K562 (cell line): ENCODE measurements at regions not wholly inside any gene's neighbourhood (a gene's known extent, or its start where the extent isn't known, plus 50 kb on each side); places are given as distances from the start of the nearest gene placed in this dataset.

Source experiments
- ATAC-seq: fragments of 200-7000 bp; cut with Tn5 transposase; 3 replicates; pipeline ENCODE4 v1.9.1; 2020; ENCODE audit warnings: moderate library complexity
- BruUV-seq: library from RNA; stranded (reverse); fragments of 400-500 nt; replicated peaks from 2 replicates; lab custom pipeline; 2021; lab: Mats Ljungman, UMichigan
- CTCF ChIA-PET: fragments of 300-600 bp; formaldehyde crosslinking; extraction: SDS; loops from one replicate; lab custom pipeline; 2021; ENCODE audit warnings: low intra/inter-chr PET ratio; lab: Yijun Ruan, JAX
- POLR2A ChIA-PET: fragments of 300-600, 350-650 bp; sonication (Branson Sonifier 250); formaldehyde crosslinking; extraction: SDS; loops from one replicate; lab custom pipeline; 2021; ENCODE audit warnings: antibody characterized with exemption, inconsistent platforms; lab: Yijun Ruan, JAX
- DNase-seq, 4 experiments: peaks; one replicate each; pipeline versions ENCODE4 v3.0.0 to v3.0.0-alpha.2; 2011 to 2018; ENCODE audit warnings: low spot score in 3 of 4, mixed read lengths in 3 of 4; ENCODE audit errors: extremely low read depth in 1 of 4
- FAIRE-seq: peaks from 2 replicates; lab custom pipeline; 2011; peaks lifted over from hg19 to GRCh38; lab: Jason Lieb, UNC
- H2AFZ ChIP-seq: 2 replicates; pipeline ENCODE4 v1.6.0; 2011; ENCODE audit warnings: low read depth, low read length, control low read depth, inconsistent platforms
- H3K27ac ChIP-seq: fragments of 200-600 bp; 3 replicates; pipeline ENCODE4 v1.8.0; 2011; ENCODE audit warnings: low read depth, mild to moderate bottlenecking, control low read depth, inconsistent platforms, low read length, moderate library complexity, mixed read lengths; ENCODE audit errors: extremely low read depth
- H3K27me3 ChIP-seq, 2 experiments: fragments of 300-600 bp in 1 of 2; 2 replicates in 1 of 2; 3 replicates in 1 of 2; pipeline versions ENCODE4 v1.6.0 to v1.8.0; 2011; ENCODE audit warnings: inconsistent platforms in 2 of 2, low read length in 2 of 2, mild to moderate bottlenecking in 1 of 2, mixed read lengths in 1 of 2, moderate library complexity in 1 of 2; ENCODE audit not compliant: control insufficient read depth in 2 of 2, insufficient read depth in 2 of 2
- H3K36me3 ChIP-seq: fragments of 300-600 bp; 3 replicates; pipeline ENCODE4 v1.8.0; 2011; ENCODE audit warnings: mild to moderate bottlenecking, low read length, inconsistent platforms; ENCODE audit not compliant: control insufficient read depth, insufficient read depth
- H3K4me1 ChIP-seq, 2 experiments: fragments of 200-600 bp in 1 of 2; replicated peaks in 1 of 2; 2 replicates in 1 of 2; 3 replicates in 1 of 2; pipeline versions ENCODE4 v1.5.1 to v1.8.0; 2011; ENCODE audit warnings: inconsistent platforms in 2 of 2, low read length in 2 of 2, mild to moderate bottlenecking in 1 of 2, mixed read lengths in 1 of 2, moderate library complexity in 1 of 2; ENCODE audit not compliant: control insufficient read depth in 2 of 2, insufficient read depth in 2 of 2
- H3K4me2 ChIP-seq: 2 replicates; pipeline ENCODE4 v1.6.1; 2011; ENCODE audit warnings: low read length, control low read depth, inconsistent platforms, mixed read lengths; ENCODE audit not compliant: insufficient read depth
- H3K4me3 ChIP-seq: fragments of 200-600 bp; sonication (generic), shearing (Covaris generic); 2 replicates; pipeline ENCODE4 v1.5.1; 2016; ENCODE audit warnings: control low read depth, inconsistent platforms
- H3K79me2 ChIP-seq: fragments of 200-600 bp; 3 replicates; pipeline ENCODE4 v1.8.0; 2011; ENCODE audit warnings: low read length, inconsistent platforms; ENCODE audit not compliant: control insufficient read depth, insufficient read depth
- H3K9ac ChIP-seq, 2 experiments: 2 replicates each; pipeline versions ENCODE4 v1.6.0 to v1.6.1; 2011; ENCODE audit warnings: low read depth in 2 of 2, low read length in 2 of 2, control low read depth in 1 of 2, inconsistent platforms in 1 of 2, mild to moderate bottlenecking in 1 of 2, mixed read lengths in 1 of 2; ENCODE audit not compliant: insufficient read depth in 1 of 2
- H3K9me1 ChIP-seq: one replicate; pipeline ENCODE4 v1.6.0; 2011; ENCODE audit warnings: inconsistent platforms, mild to moderate bottlenecking, low read length, moderate library complexity; ENCODE audit not compliant: control insufficient read depth, insufficient read depth
- H3K9me3 ChIP-seq: replicated peaks from 2 replicates; pipeline ENCODE4 v1.5.1; 2011; ENCODE audit warnings: low read depth, low read length, inconsistent platforms; ENCODE audit not compliant: control insufficient read depth, insufficient read depth
- H4K20me1 ChIP-seq: replicated peaks from 2 replicates; pipeline ENCODE4 v1.6.1; 2011; ENCODE audit warnings: low read length, inconsistent platforms, mixed read lengths; ENCODE audit not compliant: control insufficient read depth, insufficient read depth
- ARID1B ChIP-seq: fragments of 450-650 bp; IDR thresholded peaks from 2 replicates; pipeline ENCODE4 v1.6.1; 2016; ENCODE audit warnings: antibody characterized with exemption, mild to moderate bottlenecking, inconsistent platforms
- BCOR ChIP-seq: fragments of 450-650 bp; IDR thresholded peaks from 2 replicates; pipeline ENCODE4 v1.6.1; 2016
- CBFA2T3 ChIP-seq: fragments of 450-650 bp; IDR thresholded peaks from 2 replicates; pipeline ENCODE4 v1.6.1; 2017
- CHCHD3 ChIP-seq: fragments of 250-450 bp; sonication (Bioruptor Pico); IDR thresholded peaks from 2 replicates; pipeline ENCODE4 v2.1.2; 2022; ENCODE audit warnings: mild to moderate bottlenecking
- EGR1 ChIP-seq: fragments of 450-650 bp; conservative IDR thresholded peaks from 2 replicates; pipeline ENCODE4 v1.6.1; 2017; ENCODE audit warnings: mild to moderate bottlenecking
- ELF1 ChIP-seq: fragments of 200-800 bp; sonication (Bioruptor generic); IDR thresholded peaks from 2 replicates; pipeline ENCODE4 v1.6.1; 2016; ENCODE audit warnings: missing genetic modification characterization, missing compliant biosample characterization
- ELK1 ChIP-seq: sonication (generic); formaldehyde crosslinking; IDR thresholded peaks from 2 replicates; pipeline ENCODE4 v1.8.1; 2022; ENCODE audit warnings: missing genetic modification reagents
- ETS1 ChIP-seq: conservative IDR thresholded peaks from 2 replicates; pipeline ENCODE4 v1.6.1; 2011; ENCODE audit warnings: low read depth, mild to moderate bottlenecking, low read length; ENCODE audit not compliant: control insufficient read depth
- FOXJ2 ChIP-seq: fragments of 200-800 bp; sonication (Bioruptor generic); IDR thresholded peaks from 2 replicates; pipeline ENCODE4 v1.6.1; 2016; ENCODE audit warnings: missing genetic modification characterization, missing compliant biosample characterization
- MCM5 ChIP-seq: fragments of 450-650 bp; IDR thresholded peaks from 2 replicates; pipeline ENCODE4 v1.6.1; 2016; ENCODE audit warnings: low read depth
- NEUROD1 ChIP-seq: fragments of 150-350 bp; IDR thresholded peaks from 2 replicates; pipeline ENCODE4 v1.6.1; 2014; ENCODE audit warnings: borderline replicate concordance, low read length, low read depth; ENCODE audit not compliant: partially characterized antibody
- PPARD ChIP-seq: fragments of 250-450 bp; sonication (Bioruptor Pico); IDR thresholded peaks from 2 replicates; pipeline ENCODE4 v1.8.0; 2022; ENCODE audit warnings: inconsistent platforms, mild to moderate bottlenecking, moderate library complexity
- RCOR1 ChIP-seq, 2 experiments: IDR thresholded peaks; 2 replicates each; pipeline ENCODE4 v1.6.1; 2012; ENCODE audit warnings: low read depth in 2 of 2, low read length in 2 of 2, borderline replicate concordance in 1 of 2, improper control_type of control experiment in 1 of 2
- SMAD4 ChIP-seq: fragments of 250-450 bp; sonication (Bioruptor Pico); conservative IDR thresholded peaks from 2 replicates; pipeline ENCODE4 v1.8.0; 2021; ENCODE audit warnings: inconsistent platforms, mild to moderate bottlenecking, moderate library complexity
- SMARCE1 ChIP-seq: fragments of 450-650 bp; IDR thresholded peaks from 2 replicates; pipeline ENCODE4 v1.7.1; 2016; ENCODE audit warnings: mild to moderate bottlenecking
- TGIF2 ChIP-seq: sonication (generic); formaldehyde crosslinking; IDR thresholded peaks from 2 replicates; pipeline ENCODE4 v1.8.1; 2022; ENCODE audit warnings: mild to moderate bottlenecking, missing genetic modification reagents, moderate library complexity
- ZNF184 ChIP-seq: sonication (generic); formaldehyde crosslinking; IDR thresholded peaks from 2 replicates; pipeline ENCODE4 v1.5.0; 2020; ENCODE audit warnings: missing genetic modification reagents
- in situ Hi-C: fragments of 300-500 bp; cut with MboI; formaldehyde crosslinking; loops from 4 replicates; pipeline ENCODE4 v1.15.0; 2018; ENCODE audit warnings: inconsistent platforms, mixed read lengths
- intact Hi-C: fragments of 100-400 bp; cut with micrococcal nuclease; formaldehyde crosslinking; loops from 2 replicates; pipeline ENCODE4 v1.14.2; 2022
- TF ChIP-seq, protein P1 (sequence below), 2 experiments: fragments of 450-650 bp; IDR thresholded peaks; 2 replicates each; pipeline ENCODE4 v1.6.1; 2016

GRCh38 chrX:93932471-93933220 lies 258.6 kb downstream of the FAM133A start (continued):
- TF ChIP-seq SMARCE1 (no peak), CBFA2T3 (no peak), CHCHD3 (CRISPR knock-in tag) (no peak), FOXJ2 (tag) (no peak), MCM5 (no peak)

DNA sequence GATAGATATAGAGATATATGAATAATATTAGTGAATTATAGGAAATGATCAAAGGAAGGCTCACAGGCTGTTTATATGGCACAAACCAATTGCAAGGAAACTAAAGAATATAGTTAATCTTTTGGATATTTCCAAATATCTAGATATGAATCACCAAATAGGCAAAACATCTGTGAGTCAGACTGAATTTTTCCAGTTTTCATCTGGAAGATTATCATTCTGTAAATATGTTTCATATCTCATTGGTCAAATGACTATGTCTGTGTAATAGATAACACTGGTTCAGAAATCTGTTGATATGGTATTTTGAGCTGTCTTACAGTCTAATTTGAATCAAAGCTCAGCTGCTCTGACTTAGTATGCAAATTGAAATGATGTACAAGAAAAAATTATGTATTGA lies 303.6 kb downstream of the FAM133A start:
- Histone ChIP-seq H3K27me3 (no peaks in the 10 kb centered on the region), H3K4me1 (no peaks in the 10 kb centered on the region), H3K9me3 (no peaks in the 10 kb centered on the region), H3K9ac (no peak overlapping the region), H3K36me3 (no peaks in the 10 kb centered on the region), H3K4me2 (no peak overlapping the region), H3K79me2 (no peaks in the 10 kb centered on the region), H3K9me1 (no peaks in the 10 kb centered on the region), H3K4me3 (no peak overlapping the region), H4K20me1 (no peaks in the 10 kb centered on the region), H2AFZ (no peak overlapping the region), H3K27ac (no peak overlapping the region)
- intact Hi-C loops (no loop called here), in situ Hi-C loops (no loop called here)
- no peak for DNase-seq
- no TSS peak for BruUV-seq
- ATAC-seq, result no peak
- ChIA-PET POLR2A (no interaction called here), CTCF (no interaction called here)
- FAIRE-seq, result no peak
- TF ChIP-seq, protein P1, sequence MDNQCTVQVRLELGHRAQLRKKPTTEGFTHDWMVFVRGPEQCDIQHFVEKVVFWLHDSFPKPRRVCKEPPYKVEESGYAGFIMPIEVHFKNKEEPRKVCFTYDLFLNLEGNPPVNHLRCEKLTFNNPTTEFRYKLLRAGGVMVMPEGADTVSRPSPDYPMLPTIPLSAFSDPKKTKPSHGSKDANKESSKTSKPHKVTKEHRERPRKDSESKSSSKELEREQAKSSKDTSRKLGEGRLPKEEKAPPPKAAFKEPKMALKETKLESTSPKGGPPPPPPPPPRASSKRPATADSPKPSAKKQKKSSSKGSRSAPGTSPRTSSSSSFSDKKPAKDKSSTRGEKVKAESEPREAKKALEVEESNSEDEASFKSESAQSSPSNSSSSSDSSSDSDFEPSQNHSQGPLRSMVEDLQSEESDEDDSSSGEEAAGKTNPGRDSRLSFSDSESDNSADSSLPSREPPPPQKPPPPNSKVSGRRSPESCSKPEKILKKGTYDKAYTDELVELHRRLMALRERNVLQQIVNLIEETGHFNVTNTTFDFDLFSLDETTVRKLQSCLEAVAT (IDR thresholded peaks at IDR 0.05), result no peak
- no peak for TF ChIP-seq BCOR
- no peak for TF ChIP-seq RCOR1 (IDR thresholded peaks at IDR 0.05; ENCODE audit: borderline replicate concordance in 1 of 2, low read depth in 2 of 2, low read length in 2 of 2)
- TF ChIP-seq PPARD (CRISPR knock-in tag), result no peak
- TF ChIP-seq SMAD4 (CRISPR knock-in tag), result no peak
- TF ChIP-seq ZNF184 (CRISPR knock-in tag), result no peak
- no peak for TF ChIP-seq ARID1B
- TF ChIP-seq ELF1 (tag), result no peak
- TF ChIP-seq EGR1, result no peak
- TF ChIP-seq TGIF2 (CRISPR knock-in tag), result no peak
- no peak for TF ChIP-seq NEUROD1
- TF ChIP-seq ELK1 (CRISPR knock-in tag), result no peak
- no peak for TF ChIP-seq ETS1
